ENCODE measurements at regions not wholly inside any gene's neighbourhood (a gene's known extent, or its start where the extent isn't known, plus 50 kb on each side); places are given as distances from the start of the nearest gene placed in this dataset.

GRCh38 chr11:134908583-134908982, 496.5 kb upstream of the B3GAT1 start:
- DNase-seq (ENCODE audit: low spot score): no peak

GRCh38 chr11:134907636-134908035, 495.6 kb upstream of the B3GAT1 start:
- DNase-seq (ENCODE audit: low spot score): no peak

GRCh38 chr11:134906356-134906955, 494.4 kb upstream of the B3GAT1 start:
- no peak for DNase-seq (ENCODE audit: low spot score)

- no peak for DNase-seq (ENCODE audit: low spot score)
Measured at GRCh38 chr11:134905928-134906327, 493.9 kb upstream of the B3GAT1 start.

- DNase-seq (ENCODE audit: low spot score): peak; percentile 42
Measured at GRCh38 chr11:134905517-134905916, 493.5 kb upstream of the B3GAT1 start.

- DNase-seq (ENCODE audit: low spot score): no peak
Measured at GRCh38 chr11:134904103-134904790, 492.2 kb upstream of the B3GAT1 start.

GRCh38 chr11:134901955-134902918, 490.2 kb upstream of the B3GAT1 start:
- peak; percentile 66 for DNase-seq (ENCODE audit: low spot score)

GRCh38 chr11:134901542-134901941, 489.5 kb upstream of the B3GAT1 start:
- no peak for DNase-seq (ENCODE audit: low spot score)

GRCh38 chr11:134893810-134894685, 482.0 kb upstream of the B3GAT1 start:
- DNase-seq (ENCODE audit: low spot score): no peak

- DNase-seq (ENCODE audit: low spot score): no peak
Measured at GRCh38 chr11:134890446-134890845, 478.4 kb upstream of the B3GAT1 start.

GRCh38 chr11:134889832-134890231, 477.8 kb upstream of the B3GAT1 start:
- DNase-seq (ENCODE audit: low spot score): no peak

GRCh38 chr11:134888821-134889220, 476.8 kb upstream of the B3GAT1 start:
- no peak for DNase-seq (ENCODE audit: low spot score)

- DNase-seq (ENCODE audit: low spot score): no peak
Measured at GRCh38 chr11:134887896-134888295, 475.9 kb upstream of the B3GAT1 start.

- DNase-seq (ENCODE audit: low spot score): no peak
Measured at GRCh38 chr11:134883484-134883883, 471.4 kb upstream of the B3GAT1 start.

- DNase-seq (ENCODE audit: low spot score): no peak
Measured at GRCh38 chr11:134882671-134883297, 470.7 kb upstream of the B3GAT1 start.

GRCh38 chr11:134882141-134882540, 470.1 kb upstream of the B3GAT1 start:
- no peak for DNase-seq (ENCODE audit: low spot score)

GRCh38 chr11:134880788-134881187, 468.7 kb upstream of the B3GAT1 start:
- no peak for DNase-seq (ENCODE audit: low spot score)

- DNase-seq (ENCODE audit: low spot score): no peak
Measured at GRCh38 chr11:134879931-134880330, 467.9 kb upstream of the B3GAT1 start.

GRCh38 chr11:134879341-134879740, 467.3 kb upstream of the B3GAT1 start:
- no peak for DNase-seq (ENCODE audit: low spot score)

- DNase-seq (ENCODE audit: low spot score): no peak
Measured at GRCh38 chr11:134878785-134879184, 466.7 kb upstream of the B3GAT1 start.

- no peak for DNase-seq (ENCODE audit: low spot score)
Measured at GRCh38 chr11:134876226-134876625, 464.2 kb upstream of the B3GAT1 start.
